CD4-positive, alpha-beta T cell (primary cell): ENCODE measurements at regions not wholly inside any gene's neighbourhood (a gene's known extent, or its start where the extent isn't known, plus 50 kb on each side); places are given as distances from the start of the nearest gene placed in this dataset.

Experiments used
- ATAC-seq: fragments of 200-7000 bp; cut with Tn5 transposase; one replicate; pipeline ENCODE4 v1.10.0; 2022; ENCODE audit warnings: mild to moderate bottlenecking; ENCODE audit not compliant: poor library complexity
- CTCF ChIA-PET: fragments of 350-600 bp; sonication (Branson Sonifier 250); formaldehyde crosslinking; loops from one replicate; lab custom pipeline; 2021; ENCODE audit warnings: antibody characterized with exemption, inconsistent platforms; lab: Charles Lee
- POLR2A ChIA-PET: fragments of 350-600 bp; sonication (Branson Sonifier 250); formaldehyde crosslinking; loops from one replicate; lab custom pipeline; 2021; ENCODE audit warnings: antibody characterized with exemption, inconsistent platforms; lab: Charles Lee
- DNase-seq, 14 experiments: peaks; one replicate each; pipeline ENCODE4 v3.0.0-alpha.2; 2013 to 2020; ENCODE audit warnings: mixed read lengths in 2 of 14
- H3K27ac ChIP-seq, 2 donors: one replicate each; pipeline versions ENCODE4 v1.5.1 to v1.7.0; 2013; ENCODE audit warnings: low read length in 2 of 2, low read depth in 1 of 2, mild to moderate bottlenecking in 1 of 2
- H3K27me3 ChIP-seq, 2 experiments: 1 replicate in 1 of 2; 2 replicates in 1 of 2; pipeline versions ENCODE4 v1.6.1 to v1.7.0; 2013; ENCODE audit warnings: low read length in 2 of 2, control low read depth in 1 of 2, mild to moderate bottlenecking in 1 of 2, moderate library complexity in 1 of 2; ENCODE audit not compliant: insufficient read depth in 2 of 2, control insufficient read depth in 1 of 2
- H3K36me3 ChIP-seq: one replicate; pipeline ENCODE4 v1.6.1; 2013; ENCODE audit warnings: low read length, control low read depth; ENCODE audit not compliant: insufficient read depth
- H3K4me1 ChIP-seq: one replicate; pipeline ENCODE4 v1.6.1; 2013; ENCODE audit warnings: low read length, control low read depth; ENCODE audit not compliant: insufficient read depth
- H3K4me3 ChIP-seq: one replicate; pipeline ENCODE4 v1.5.1; 2013; ENCODE audit warnings: mild to moderate bottlenecking, low read length, moderate library complexity
- H3K9me3 ChIP-seq, 2 experiments: 1 replicate in 1 of 2; 2 replicates in 1 of 2; pipeline versions ENCODE4 v1.6.1 to v1.7.0; 2013; ENCODE audit warnings: low read length in 2 of 2, mild to moderate bottlenecking in 2 of 2, control low read depth in 1 of 2, moderate library complexity in 1 of 2; ENCODE audit not compliant: control insufficient read depth in 1 of 2, insufficient read depth in 1 of 2
- H3K27ac Mint-ChIP-seq: one replicate; pipeline ENCODE4 v1.8.0; 2020; ENCODE audit warnings: mixed read lengths
- H3K27me3 Mint-ChIP-seq: one replicate; pipeline ENCODE4 v1.8.0; 2021; ENCODE audit warnings: mixed read lengths
- H3K36me3 Mint-ChIP-seq: one replicate; pipeline ENCODE4 v1.8.0; 2021; ENCODE audit warnings: low read depth, mixed read lengths
- H3K4me1 Mint-ChIP-seq: one replicate; pipeline ENCODE4 v1.8.0; 2021; ENCODE audit warnings: low read depth, mixed read lengths
- H3K4me3 Mint-ChIP-seq: one replicate; pipeline ENCODE4 v1.8.0; 2020; ENCODE audit warnings: mild to moderate bottlenecking, mixed read lengths
- H3K9me3 Mint-ChIP-seq: one replicate; pipeline ENCODE4 v1.8.0; 2020; ENCODE audit warnings: mixed read lengths
- intact Hi-C, 2 experiments: fragments of 100-400 bp; cut with DNase I in 1 of 2; cut with micrococcal nuclease in 1 of 2; formaldehyde crosslinking; loops; one replicate each; pipeline versions ENCODE4 v1.15.1 to v1.9.0; 2023 to 2025; cut with DNase I, micrococcal nuclease
- TF ChIP-seq, protein P1 (sequence below): fragments of 200-600 bp; IDR thresholded peaks from one replicate; pipeline ENCODE4 v1.8.0; 2022; ENCODE audit warnings: antibody characterized with exemption, mild to moderate bottlenecking

DNA sequence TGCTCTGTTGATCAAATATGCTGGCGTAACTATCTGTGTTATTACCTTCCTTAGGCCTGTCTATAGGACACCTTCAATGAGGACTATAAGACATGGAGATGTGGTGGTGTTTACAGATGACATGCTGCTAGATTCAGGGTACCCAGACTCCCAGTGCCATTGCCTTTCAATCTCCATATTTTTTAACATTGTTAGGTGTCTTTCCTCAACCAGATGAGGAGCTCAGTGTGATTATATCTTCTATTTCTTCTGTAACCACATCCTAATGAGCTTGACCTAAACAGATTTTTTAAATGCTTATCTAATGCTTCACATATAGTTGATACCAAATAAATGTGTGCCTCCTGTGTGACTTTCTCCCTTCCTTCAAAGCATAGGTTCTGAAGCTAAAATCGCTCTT is 730.1 kb upstream of the NR2F2 start:
- no peak overlapping the region for H3K4me3 ChIP-seq
- Mint-ChIP-seq H3K36me3 (no peaks in the 10 kb centered on the region), H3K9me3 (no peaks in the 10 kb centered on the region), H3K27me3 (no peaks in the 10 kb centered on the region), H3K4me1 (no peaks in the 10 kb centered on the region), H3K27ac (no peak overlapping the region), H3K4me3 (no peak overlapping the region)
- intact Hi-C loops, result no loop called here
- ChIA-PET CTCF (interaction anchor here (1.6 kb wide), 1 partner anchor 12 kb away, joined by 3 read pairs; no protein-coding TSS in a partner anchor), POLR2A (no interaction called here)
- H3K27me3 ChIP-seq, result no peaks in the 10 kb centered on the region
- H3K9me3 ChIP-seq, result no peaks in the 10 kb centered on the region
- no peaks in the 10 kb centered on the region for H3K36me3 ChIP-seq
- no peak overlapping the region for H3K27ac ChIP-seq
- DNase-seq, result no peak
- TF ChIP-seq, protein P1, sequence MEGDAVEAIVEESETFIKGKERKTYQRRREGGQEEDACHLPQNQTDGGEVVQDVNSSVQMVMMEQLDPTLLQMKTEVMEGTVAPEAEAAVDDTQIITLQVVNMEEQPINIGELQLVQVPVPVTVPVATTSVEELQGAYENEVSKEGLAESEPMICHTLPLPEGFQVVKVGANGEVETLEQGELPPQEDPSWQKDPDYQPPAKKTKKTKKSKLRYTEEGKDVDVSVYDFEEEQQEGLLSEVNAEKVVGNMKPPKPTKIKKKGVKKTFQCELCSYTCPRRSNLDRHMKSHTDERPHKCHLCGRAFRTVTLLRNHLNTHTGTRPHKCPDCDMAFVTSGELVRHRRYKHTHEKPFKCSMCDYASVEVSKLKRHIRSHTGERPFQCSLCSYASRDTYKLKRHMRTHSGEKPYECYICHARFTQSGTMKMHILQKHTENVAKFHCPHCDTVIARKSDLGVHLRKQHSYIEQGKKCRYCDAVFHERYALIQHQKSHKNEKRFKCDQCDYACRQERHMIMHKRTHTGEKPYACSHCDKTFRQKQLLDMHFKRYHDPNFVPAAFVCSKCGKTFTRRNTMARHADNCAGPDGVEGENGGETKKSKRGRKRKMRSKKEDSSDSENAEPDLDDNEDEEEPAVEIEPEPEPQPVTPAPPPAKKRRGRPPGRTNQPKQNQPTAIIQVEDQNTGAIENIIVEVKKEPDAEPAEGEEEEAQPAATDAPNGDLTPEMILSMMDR, result no peak
- no peak for ATAC-seq
- H3K4me1 ChIP-seq, result no peaks in the 10 kb centered on the region

DNA sequence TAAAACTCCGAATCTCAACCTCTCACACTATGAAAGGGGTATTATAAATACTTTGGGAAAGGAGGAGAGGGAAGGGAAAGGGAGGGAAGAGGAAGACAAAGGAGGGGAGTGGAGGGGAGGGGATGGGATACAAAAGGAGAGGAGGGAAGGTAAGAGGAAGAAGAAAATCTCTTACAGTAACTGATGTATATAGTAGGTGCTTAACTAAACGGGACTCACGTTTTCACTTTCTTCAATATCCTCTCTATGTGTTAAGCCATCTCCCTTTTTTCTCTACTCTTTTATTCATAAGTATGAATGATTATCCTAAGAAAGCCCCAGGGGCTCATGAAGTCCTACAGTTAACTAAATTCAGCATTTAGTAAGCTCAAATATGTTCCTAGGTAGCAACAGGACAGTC is 729.6 kb upstream of the NR2F2 start:
- no peaks in the 10 kb centered on the region for H3K4me1 Mint-ChIP-seq
- H3K27me3 Mint-ChIP-seq, result no peaks in the 10 kb centered on the region
- CTCF ChIA-PET, result interaction anchor here (1.6 kb wide), 1 partner anchor 12 kb away, joined by 3 read pairs; no protein-coding TSS in a partner anchor
- no peaks in the 10 kb centered on the region for H3K9me3 Mint-ChIP-seq
- Histone ChIP-seq H3K9me3 (no peaks in the 10 kb centered on the region), H3K36me3 (no peaks in the 10 kb centered on the region), H3K27me3 (no peaks in the 10 kb centered on the region), H3K4me1 (no peaks in the 10 kb centered on the region), H3K27ac (no peak overlapping the region), H3K4me3 (no peak overlapping the region)
- intact Hi-C loops, result no loop called here
- no peak overlapping the region for H3K4me3 Mint-ChIP-seq
- no peak for ATAC-seq
- no peak overlapping the region for H3K27ac Mint-ChIP-seq
- DNase-seq, result no peak
- TF ChIP-seq, protein P1, result no peak
- no peaks in the 10 kb centered on the region for H3K36me3 Mint-ChIP-seq
- POLR2A ChIA-PET, result no interaction called here

DNA sequence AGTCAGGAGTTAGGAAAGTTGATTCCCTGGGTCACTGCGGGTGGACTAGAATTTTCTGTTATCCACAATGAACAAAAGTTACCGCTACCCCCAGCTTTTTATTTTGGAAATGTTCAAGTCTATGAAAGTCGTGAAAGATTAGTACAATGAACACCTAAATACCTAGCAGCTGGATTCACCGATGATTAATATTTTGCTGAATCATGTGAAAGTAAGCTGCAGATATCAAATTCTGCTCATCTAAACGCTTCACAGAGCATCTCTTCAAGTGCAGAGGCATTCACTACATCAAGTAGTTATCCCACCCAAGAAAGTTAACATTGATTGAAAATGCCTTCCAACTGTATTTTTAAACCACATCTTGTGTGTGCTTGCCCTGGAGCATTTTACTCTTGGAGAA is 729.0 kb upstream of the NR2F2 start:
- Mint-ChIP-seq H3K27me3 (no peaks in the 10 kb centered on the region), H3K9me3 (no peaks in the 10 kb centered on the region), H3K4me1 (no peaks in the 10 kb centered on the region), H3K27ac (no peak overlapping the region), H3K36me3 (no peaks in the 10 kb centered on the region), H3K4me3 (no peak overlapping the region)
- ATAC-seq (no peak), DNase-seq (no peak)
- Histone ChIP-seq H3K4me1 (no peaks in the 10 kb centered on the region), H3K36me3 (no peaks in the 10 kb centered on the region), H3K27me3 (no peaks in the 10 kb centered on the region), H3K9me3 (no peaks in the 10 kb centered on the region), H3K27ac (no peak overlapping the region), H3K4me3 (no peak overlapping the region)
- POLR2A ChIA-PET, result no interaction called here
- intact Hi-C loops, result no loop called here
- TF ChIP-seq, protein P1, result no peak
- CTCF ChIA-PET, result interaction anchor here (1.6 kb wide), 1 partner anchor 11 kb away, joined by 3 read pairs; no protein-coding TSS in a partner anchor
